ENCODE measurements at regions not wholly inside any gene's neighbourhood (a gene's known extent, or its start where the extent isn't known, plus 50 kb on each side); places are given as distances from the start of the nearest gene placed in this dataset.

- Histone ChIP-seq H3K27me3 (ENCODE audit: insufficient read depth, low read length) (no peaks in the 10 kb centered on the region), H3K36me3 (ENCODE audit: control insufficient read depth in 1 of 2, insufficient read depth in 2 of 2, low read length in 2 of 2) (no peaks in the 10 kb centered on the region), H3K4me2 (ENCODE audit: low read length) (no peak overlapping the region), H3K27ac (ENCODE audit: low read depth, low read length) (no peak overlapping the region), H3K4me3 (replicated peaks in 1 of 2; ENCODE audit: low read depth in 1 of 2, low read length in 2 of 2) (no peak overlapping the region), H2AFZ (ENCODE audit: low read depth, low read length, poor library complexity, severe bottlenecking) (no peak overlapping the region), H3K9me3 (ENCODE audit: control insufficient read depth in 1 of 2, insufficient read depth in 1 of 2, low read depth in 1 of 2, low read length in 2 of 2) (peaks cover 0 to 10% of the 10 kb centered on the region in 2 experiments; a peak in 1 of 4 replicates), H3K4me1 (ENCODE audit: control insufficient read depth in 1 of 2, insufficient read depth in 2 of 2, low read length in 2 of 2) (no peaks in the 10 kb centered on the region), H3K79me2 (ENCODE audit: insufficient read depth, low read length) (no peaks in the 10 kb centered on the region), H3K9ac (ENCODE audit: low read length) (no peak overlapping the region), H3K9me2 (ENCODE audit: insufficient read depth) (no peaks in the 10 kb centered on the region), H4K20me1 (ENCODE audit: insufficient read depth) (no peaks in the 10 kb centered on the region)
- TF ChIP-seq POLR2A (IDR thresholded peaks at IDR 0.05; ENCODE audit: borderline replicate concordance, extremely low read depth, insufficient read depth, insufficient read length) (no peak), TCF7L2 (IDR thresholded peaks at IDR 0.05; ENCODE audit: borderline replicate concordance, extremely low read depth, insufficient read depth, insufficient read length) (no peak), CEBPB (IDR thresholded peaks at IDR 0.05; ENCODE audit: low read depth) (no peak), YY1 (IDR thresholded peaks at IDR 0.05; ENCODE audit: extremely low read depth, insufficient replicate concordance, low read depth, low read length) (no peak)
- CTCF ChIA-PET: no interaction called here
- RAD21 ChIA-PET (ENCODE audit: low non-redundant PET in 1 of 2, low total read pairs in 2 of 2, uncharacterized antibody in 2 of 2, unreplicated experiment in 2 of 2): no interaction called here
- no peak for ATAC-seq
- intact Hi-C loops (cut with micrococcal nuclease): no loop called here
- POLR2A ChIA-PET: no interaction called here
- no peak for DNase-seq (ENCODE audit: low read depth, low spot score)
- no TSS peak for BruUV-seq (replicated peaks)
Observed at GRCh38 chr18:7381307-7381706, 150.4 kb downstream of the LRRC30 start.

GRCh38 chr18:7382328-7383001 is 151.6 kb downstream of the LRRC30 start:
- no TSS peak for BruUV-seq (replicated peaks)
- RAD21 ChIA-PET (ENCODE audit: low non-redundant PET in 1 of 2, low total read pairs in 2 of 2, uncharacterized antibody in 2 of 2, unreplicated experiment in 2 of 2): no interaction called here
- TF ChIP-seq ATF3 (IDR thresholded peaks at IDR 0.05) (no peak), REST (IDR thresholded peaks at IDR 0.05; ENCODE audit: low read depth) (no peak), FOSL1 (IDR thresholded peaks at IDR 0.05; ENCODE audit: low read depth) (no peak), CTCF (IDR thresholded peaks at IDR 0.05 in 2 of 3, conservative IDR thresholded peaks at IDR 0.05 in 1 of 3; ENCODE audit: borderline replicate concordance in 1 of 3, insufficient read depth in 1 of 3, low read depth in 2 of 3, low read length in 2 of 3) (no peak), MAX (IDR thresholded peaks at IDR 0.05) (no peak), EZH2 (IDR thresholded peaks at IDR 0.05) (no peak), SRF (IDR thresholded peaks at IDR 0.05; ENCODE audit: low read depth) (no peak), POLR2A (IDR thresholded peaks at IDR 0.05; ENCODE audit: borderline replicate concordance, extremely low read depth, insufficient read depth, insufficient read length) (no peak), CBX3 (IDR thresholded peaks at IDR 0.05; ENCODE audit: low read depth) (no peak), EGR1 (IDR thresholded peaks at IDR 0.05; ENCODE audit: low read depth) (no peak), SP1 (IDR thresholded peaks at IDR 0.05; ENCODE audit: low read depth) (no peak)

More at GRCh38 chr18:7382328-7383001, 151.6 kb downstream of the LRRC30 start:
- no peaks in the 10 kb centered on the region for H4K20me1 ChIP-seq (ENCODE audit: insufficient read depth)
- ChIA-PET POLR2A (no interaction called here), CTCF (no interaction called here)
- no peak for ATAC-seq
- no peaks in the 10 kb centered on the region for H3K9me2 ChIP-seq (ENCODE audit: insufficient read depth)
- no peak overlapping the region for H2AFZ ChIP-seq (ENCODE audit: low read depth, low read length, poor library complexity, severe bottlenecking)
- no peak overlapping the region for H3K4me3 ChIP-seq (replicated peaks in 1 of 2; ENCODE audit: low read depth in 1 of 2, low read length in 2 of 2)
- peaks cover 0 to 10% of the 10 kb centered on the region in 2 experiments; a peak in 1 of 4 replicates for H3K9me3 ChIP-seq (ENCODE audit: control insufficient read depth in 1 of 2, insufficient read depth in 1 of 2, low read depth in 1 of 2, low read length in 2 of 2)
- intact Hi-C loops (cut with micrococcal nuclease): no loop called here
- H3K27me3 ChIP-seq (ENCODE audit: insufficient read depth, low read length): no peaks in the 10 kb centered on the region
- H3K9ac ChIP-seq (ENCODE audit: low read length): no peak overlapping the region
- H3K79me2 ChIP-seq (ENCODE audit: insufficient read depth, low read length): no peaks in the 10 kb centered on the region
- no peak for DNase-seq (ENCODE audit: low read depth, low spot score)
- no peaks in the 10 kb centered on the region for H3K4me1 ChIP-seq (ENCODE audit: control insufficient read depth in 1 of 2, insufficient read depth in 2 of 2, low read length in 2 of 2)
- no peaks in the 10 kb centered on the region for H3K36me3 ChIP-seq (ENCODE audit: control insufficient read depth in 1 of 2, insufficient read depth in 2 of 2, low read length in 2 of 2)
- H3K4me2 ChIP-seq (ENCODE audit: low read length): no peak overlapping the region
- no peak overlapping the region for H3K27ac ChIP-seq (ENCODE audit: low read depth, low read length)

Data from HCT116 (cell line).